Kidney capillary endothelial cell (primary cell): ENCODE measurements at regions not wholly inside any gene's neighbourhood (a gene's known extent, or its start where the extent isn't known, plus 50 kb on each side); places are given as distances from the start of the nearest gene placed in this dataset.
"Not testable (repeated sequence)": the region's sequence is repeated elsewhere in the genome, so short reads cannot be mapped to it uniquely, and the experiment has no call there.

Experiments
- DNase-seq: peaks from one replicate; pipeline ENCODE4 v3.0.0-alpha.2; 2018; ENCODE audit warnings: low spot score

DNA sequence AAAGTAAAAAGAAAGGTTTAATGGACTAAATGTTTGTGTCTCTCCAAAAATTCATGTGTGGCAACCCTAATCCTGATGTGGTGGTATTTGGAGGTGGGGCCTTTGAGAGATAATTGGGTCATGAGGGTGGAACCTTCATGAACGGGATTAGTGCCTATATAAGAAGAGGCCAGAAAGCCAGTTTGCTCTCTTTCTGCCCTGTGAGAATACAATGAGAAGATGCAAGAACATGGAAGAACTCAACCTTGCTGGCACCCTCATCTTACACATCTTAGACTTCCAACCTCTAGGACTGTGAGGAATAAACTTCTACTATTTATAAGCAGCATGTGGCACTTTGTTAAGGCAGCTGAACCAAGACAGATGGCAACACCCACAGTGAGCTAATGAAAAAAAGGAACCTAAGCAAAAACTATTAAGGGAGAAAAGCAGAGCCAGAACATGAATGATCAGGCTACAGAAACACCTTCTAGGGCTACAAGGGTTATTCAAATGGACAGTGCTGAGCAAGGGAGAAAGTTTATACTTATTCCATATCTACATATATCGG lies 159.5 kb downstream of the PLK2 start:
- DNase-seq, result no peak

DNA sequence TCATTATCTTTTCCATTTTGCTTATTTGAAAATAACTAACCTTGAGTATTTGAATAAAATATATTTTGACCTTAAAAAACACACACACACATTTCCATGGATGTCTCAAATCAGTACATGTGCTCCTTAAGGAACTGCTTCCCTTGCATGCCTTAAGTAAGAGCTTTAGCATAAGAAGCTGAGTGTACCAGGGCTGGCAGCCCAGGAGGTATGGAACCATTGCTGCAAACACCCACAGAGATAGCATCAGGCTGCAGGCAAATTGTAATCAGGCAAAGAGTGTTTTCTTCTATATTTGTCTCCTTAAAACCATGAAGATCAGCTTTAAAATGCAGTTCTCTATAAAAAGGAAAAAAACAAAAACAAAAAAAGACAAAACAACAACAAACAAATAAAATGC lies 160.6 kb downstream of the PLK2 start:
- DNase-seq, result no peak

GRCh38 chr5:58294598-58295305 lies 165.1 kb downstream of the PLK2 start:
- peak; percentile 80 for DNase-seq

- not testable (repeated sequence) for DNase-seq
Observed at GRCh38 chr5:58288275-58288674, 171.6 kb downstream of the PLK2 start.

DNA sequence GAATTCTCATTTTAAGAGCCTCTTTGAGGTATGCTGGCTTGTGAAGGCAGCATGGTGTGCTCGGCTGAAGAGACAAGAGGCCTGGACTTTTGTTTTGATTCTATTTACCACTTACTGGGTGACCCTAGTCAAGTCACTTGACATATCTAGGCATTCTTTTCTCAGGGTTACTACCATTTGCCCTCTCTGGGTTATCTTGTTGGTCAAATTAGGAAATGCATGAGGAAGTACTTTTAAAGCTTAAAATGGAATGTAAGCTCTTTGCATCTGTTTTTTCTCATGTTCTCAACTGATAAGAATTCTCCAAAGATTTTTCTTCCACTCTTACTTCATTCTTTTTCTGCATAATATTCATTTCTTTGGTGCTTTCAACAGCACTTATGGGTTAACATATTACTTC lies 173.1 kb downstream of the PLK2 start:
- no peak for DNase-seq

GRCh38 chr5:58285900-58286299 lies 174.0 kb downstream of the PLK2 start:
- no peak for DNase-seq

DNA sequence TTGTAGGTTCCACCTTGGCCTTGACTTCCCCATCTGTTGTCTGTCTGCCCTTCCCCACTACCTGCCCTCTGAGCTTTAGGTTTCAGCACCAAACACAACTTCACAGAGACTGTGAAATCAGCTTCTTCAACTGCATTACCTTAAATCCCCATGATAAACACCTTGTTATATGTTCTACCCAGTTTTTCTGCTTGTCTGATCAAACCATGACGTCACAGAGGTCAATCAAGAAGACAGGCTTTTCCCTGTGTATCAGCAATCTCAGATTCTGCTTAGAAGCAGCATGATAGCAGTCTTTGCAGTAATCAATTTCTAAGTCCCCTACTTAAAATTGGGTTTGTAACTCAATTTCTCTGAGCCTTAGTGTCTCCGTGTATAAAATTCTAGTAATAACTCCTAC lies 175.0 kb downstream of the PLK2 start:
- DNase-seq, result no peak

GRCh38 chr5:58281189-58281588 lies 178.7 kb downstream of the PLK2 start:
- no peak for DNase-seq

DNA sequence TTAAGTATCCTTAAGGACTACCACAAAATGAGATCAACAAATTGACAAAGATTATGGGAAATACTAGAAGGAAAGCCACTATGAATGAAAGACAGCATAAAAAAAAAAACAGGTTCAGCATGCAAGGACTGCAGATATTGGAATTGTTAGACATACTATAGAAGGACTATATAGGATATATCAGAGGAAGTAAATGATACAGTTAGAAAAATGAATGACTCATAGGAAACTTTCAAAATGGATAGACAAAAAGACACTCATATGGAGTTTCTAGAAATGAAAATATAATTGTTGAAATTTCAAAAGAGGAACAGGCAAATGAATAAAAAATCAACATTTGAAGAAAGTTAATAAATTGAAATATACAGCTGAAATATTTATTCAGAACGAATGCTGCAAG lies 180.6 kb downstream of the PLK2 start:
- no peak for DNase-seq

GRCh38 chr5:58276431-58276830 lies 183.5 kb downstream of the PLK2 start:
- DNase-seq, result no peak

- no peak for DNase-seq
Observed at GRCh38 chr5:58275516-58275915, 184.4 kb downstream of the PLK2 start.

GRCh38 chr5:58274191-58274590 lies 185.7 kb downstream of the PLK2 start:
- DNase-seq, result peak; percentile 62

DNA sequence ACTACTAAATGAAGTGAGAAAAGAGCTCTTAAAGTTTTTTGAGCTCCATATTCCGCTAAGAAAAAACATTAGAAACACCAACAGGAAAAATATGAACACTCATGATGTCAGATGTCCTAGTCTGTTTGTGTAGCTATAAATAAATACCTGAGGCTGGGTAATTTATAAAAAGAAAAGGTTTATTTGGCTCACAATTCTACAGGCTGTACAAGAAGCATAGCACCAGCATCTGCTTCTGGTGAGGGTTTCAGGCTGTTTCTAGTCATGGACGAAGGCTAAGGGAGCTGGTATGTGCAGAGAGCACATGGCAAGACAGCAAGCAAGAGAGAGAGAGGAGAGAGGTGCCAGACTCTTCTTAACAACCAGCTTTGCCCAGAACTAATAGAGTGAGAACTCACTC lies 186.2 kb downstream of the PLK2 start:
- peak; percentile 33 for DNase-seq

DNA sequence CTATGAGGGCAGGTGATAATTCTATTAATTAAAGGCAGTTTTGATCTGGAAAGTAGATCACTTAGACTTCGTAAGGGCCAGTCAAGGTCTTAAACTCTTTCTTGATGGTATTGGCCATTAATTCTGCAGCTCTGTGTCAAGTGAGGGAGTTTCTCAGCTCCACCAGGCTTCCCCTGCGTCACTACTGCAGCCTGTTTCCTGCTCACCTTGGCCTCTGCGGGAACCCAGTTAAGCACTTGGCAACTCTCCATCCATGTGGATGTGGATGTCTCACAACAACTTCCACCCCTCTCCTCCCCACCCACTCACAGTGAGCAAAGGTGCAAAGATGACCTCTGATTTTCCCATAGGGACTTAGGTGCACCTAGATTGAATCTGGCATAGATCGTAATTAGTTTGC lies 191.6 kb downstream of the PLK2 start:
- DNase-seq, result peak; percentile 82

- peak; percentile 48 for DNase-seq
Observed at GRCh38 chr5:58266402-58266801, 193.5 kb downstream of the PLK2 start.

DNA sequence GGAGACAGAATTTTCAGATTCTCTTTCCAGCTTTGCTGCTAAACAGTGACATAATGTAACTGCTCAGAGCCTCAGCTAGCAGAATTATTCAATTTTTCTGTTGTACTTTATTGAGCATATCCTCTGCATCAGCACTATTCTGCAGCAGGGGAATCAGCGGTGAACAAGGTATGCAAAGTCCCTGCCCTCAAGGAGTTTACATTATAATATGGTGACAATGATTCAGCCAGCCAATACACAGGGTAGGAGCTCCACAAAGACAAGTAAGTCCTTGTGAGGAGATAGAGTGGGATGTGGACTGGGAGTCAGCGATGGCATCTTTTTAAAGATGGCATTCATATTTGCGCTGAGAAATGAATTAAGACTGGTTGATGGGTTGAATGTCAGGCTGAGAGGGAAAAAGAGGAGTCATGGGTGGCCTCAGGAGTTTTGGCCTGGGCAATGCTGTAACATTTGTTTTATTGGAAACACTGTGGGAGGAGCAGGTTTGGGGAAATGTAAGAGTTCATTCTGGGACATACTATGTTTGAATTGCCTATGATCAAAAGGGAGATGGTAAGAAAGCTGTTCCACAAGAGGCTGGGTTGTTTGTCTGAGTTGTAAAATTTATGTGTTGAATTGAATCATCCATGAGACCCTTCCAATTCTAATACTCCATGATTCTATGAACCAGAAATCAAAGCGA lies 194.5 kb downstream of the PLK2 start:
- DNase-seq, result no peak

DNA sequence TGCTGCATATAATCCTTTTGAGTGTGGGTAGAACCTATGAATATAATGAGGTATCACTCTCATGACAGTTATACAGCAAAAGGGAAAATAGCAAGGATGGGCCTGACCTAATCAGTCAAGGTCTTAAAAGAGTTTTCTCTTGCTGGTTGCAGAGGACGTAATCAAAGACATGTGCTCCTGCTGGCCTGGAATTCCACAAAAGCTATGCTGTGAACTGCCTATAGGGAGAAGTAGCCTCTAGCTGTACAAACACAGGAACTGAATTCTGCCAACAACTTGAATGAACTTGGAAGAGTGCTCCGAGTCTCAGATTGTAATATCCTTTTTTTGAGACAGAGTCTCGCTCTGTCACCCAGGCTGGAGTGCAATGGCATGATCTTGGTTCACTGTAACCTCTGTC lies 195.6 kb downstream of the PLK2 start:
- no peak for DNase-seq

DNA sequence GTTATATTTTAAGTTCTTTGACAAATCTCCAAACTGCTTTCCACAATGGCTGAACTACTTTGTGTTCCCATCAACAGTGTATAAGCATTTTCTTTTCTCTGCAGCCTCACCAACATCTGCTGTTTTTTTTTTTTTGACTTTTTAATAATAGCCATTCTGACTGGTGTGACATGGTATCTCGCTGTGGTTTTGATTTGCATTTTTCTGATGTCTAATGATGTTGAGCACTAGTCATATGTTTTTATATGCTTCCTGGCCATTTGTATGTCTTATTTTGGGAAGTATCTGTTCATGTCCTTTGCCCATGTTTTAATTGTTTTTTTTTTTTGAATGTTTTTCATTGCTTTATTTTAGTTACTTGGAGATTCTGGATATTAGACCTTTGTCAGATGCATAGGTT lies 196.6 kb downstream of the PLK2 start:
- no peak for DNase-seq

GRCh38 chr5:58262226-58262625 lies 197.7 kb downstream of the PLK2 start:
- DNase-seq, result no peak

- DNase-seq, result no peak
Observed at GRCh38 chr5:58261605-58262004, 198.3 kb downstream of the PLK2 start.

DNA sequence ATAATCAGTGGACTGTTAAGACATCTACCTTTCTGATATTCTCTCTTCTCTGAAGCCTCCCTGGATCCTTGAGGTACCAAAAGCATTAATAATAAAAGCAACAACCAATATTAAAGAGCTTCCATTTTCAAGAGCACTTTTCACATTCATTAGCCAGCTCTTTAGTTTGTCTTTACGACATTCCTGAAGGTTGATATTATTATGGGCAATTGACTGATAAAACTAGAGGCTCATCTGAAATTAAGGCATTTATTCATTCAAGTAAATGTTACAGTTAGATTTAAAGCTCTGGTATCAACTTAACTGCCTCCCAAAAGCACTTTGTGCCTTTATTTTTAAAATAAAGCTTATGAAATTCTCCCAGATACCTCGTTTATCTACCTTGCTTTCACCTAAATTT lies 199.6 kb downstream of the PLK2 start:
- DNase-seq, result no peak

GRCh38 chr5:58259685-58260152 lies 200.2 kb downstream of the PLK2 start:
- peak; percentile 91 for DNase-seq

- no peak for DNase-seq
Observed at GRCh38 chr5:58258984-58259684, 200.8 kb downstream of the PLK2 start.
